Activated naive CD4-positive, alpha-beta T cell treated with anti-CD3 and anti-CD28 coated beads, Interleukin-2, amount 50 U/mL, for 16 hours (primary cell): ENCODE measurements at regions not wholly inside any gene's neighbourhood (a gene's known extent, or its start where the extent isn't known, plus 50 kb on each side); places are given as distances from the start of the nearest gene placed in this dataset.
"Not testable (repeated sequence)": the region's sequence is repeated elsewhere in the genome, so short reads cannot be mapped to it uniquely, and the experiment has no call there.

Experiments
- DNase-seq: peaks from one replicate; pipeline ENCODE4 v3.0.0-alpha.2; 2020

GRCh38 chr10:29879862-29880261 is 179.5 kb downstream of the JCAD start:
- DNase-seq: no peak

DNA sequence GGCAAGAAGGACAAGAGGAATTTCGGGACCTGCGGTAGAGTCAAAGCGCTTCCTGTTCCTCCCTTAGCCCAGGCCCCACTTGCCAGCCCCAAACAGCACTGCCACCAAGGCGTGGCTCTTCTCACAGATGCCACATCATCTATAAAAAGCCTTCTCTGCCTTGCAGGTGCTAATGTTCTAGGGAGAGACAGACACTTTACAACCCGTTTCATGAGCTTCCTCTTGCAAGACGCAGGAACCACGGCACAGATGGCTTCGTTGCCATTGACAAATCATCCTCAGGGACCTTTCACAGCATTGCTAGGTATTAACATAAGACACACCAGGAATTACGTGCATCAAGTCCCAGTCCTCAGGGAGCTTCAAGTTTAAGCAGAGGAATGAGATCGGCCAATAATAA is 180.9 kb downstream of the JCAD start:
- DNase-seq: no peak

DNA sequence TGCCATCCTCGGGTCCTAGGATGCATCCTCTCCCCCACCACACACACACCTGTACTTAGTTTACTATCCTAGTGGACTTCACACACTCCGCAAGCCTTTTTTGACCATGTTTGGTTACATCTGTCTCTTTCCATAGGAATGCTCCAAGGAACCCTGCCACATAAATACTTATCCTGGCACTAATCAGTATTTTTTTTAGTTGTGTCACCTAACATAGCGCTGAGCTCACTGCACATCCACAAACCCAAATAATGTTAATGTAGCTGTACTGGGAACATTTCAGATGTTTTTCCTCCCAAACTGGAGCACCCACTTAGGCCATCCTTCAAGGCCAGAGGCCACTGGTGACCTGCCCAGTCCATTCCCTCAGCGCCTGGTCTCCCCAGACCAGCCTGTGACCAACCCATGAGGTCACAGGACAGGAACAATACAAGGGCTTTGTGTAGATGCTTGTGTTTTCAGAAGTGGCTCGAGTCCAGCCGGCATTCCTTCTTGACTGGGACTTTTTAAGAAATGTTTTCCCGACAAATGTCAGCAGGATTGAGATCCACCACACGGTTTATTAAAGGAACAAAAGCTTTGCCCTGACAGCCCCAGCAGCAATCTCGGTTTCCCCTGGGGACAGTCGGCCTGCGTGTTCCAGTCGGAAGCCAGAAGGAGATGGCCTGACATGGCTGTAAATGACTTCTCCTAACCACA is 181.4 kb downstream of the JCAD start:
- no peak for DNase-seq

GRCh38 chr10:29876008-29876555 is 183.3 kb downstream of the JCAD start:
- no peak for DNase-seq

- DNase-seq: no peak
Measured at GRCh38 chr10:29874606-29875269, 184.6 kb downstream of the JCAD start.

- DNase-seq: no peak
Measured at GRCh38 chr10:29873941-29874484, 185.4 kb downstream of the JCAD start.

DNA sequence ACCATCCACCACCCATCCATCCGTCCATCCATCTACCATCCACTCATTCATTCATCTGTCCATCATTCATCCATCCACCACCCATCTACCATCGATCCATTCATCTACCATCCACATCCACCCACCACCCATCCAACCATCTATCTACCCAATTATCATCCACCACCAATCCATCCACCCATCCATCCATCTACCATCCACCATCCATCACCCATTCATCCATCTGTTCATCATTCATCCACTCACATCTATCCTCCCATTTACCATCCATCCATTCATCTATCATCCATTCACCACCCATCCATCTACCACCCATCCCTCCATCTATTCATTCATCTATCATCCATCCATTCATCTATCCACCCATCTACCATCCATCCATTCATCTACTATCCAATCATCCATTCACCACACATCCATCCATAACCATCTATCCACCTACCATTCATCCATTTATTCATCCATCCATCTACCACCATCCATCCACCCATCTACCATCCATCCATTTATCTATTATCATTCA is 188.8 kb downstream of the JCAD start:
- DNase-seq: no peak

DNA sequence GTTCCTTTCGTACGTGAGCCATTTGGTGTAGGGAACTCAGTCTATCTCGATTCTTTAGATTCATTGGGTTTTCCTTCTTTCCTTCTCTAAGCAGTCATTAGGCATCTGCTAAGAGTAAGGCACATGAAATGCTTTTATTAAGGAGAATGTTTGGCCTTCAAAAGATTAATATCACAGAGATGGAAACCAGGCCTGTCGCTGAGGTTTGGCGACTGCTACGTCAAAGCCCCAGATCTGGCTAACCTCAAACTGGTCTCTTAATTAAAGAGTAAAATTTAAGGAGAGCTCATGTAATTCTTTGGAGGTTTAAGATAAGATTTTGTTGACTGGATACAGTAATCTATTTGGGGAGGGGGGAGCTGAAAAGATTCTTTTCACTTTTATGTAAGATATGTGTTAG is 189.8 kb downstream of the JCAD start:
- DNase-seq: no peak

- DNase-seq: no peak
Measured at GRCh38 chr10:29866356-29866755, 193.0 kb downstream of the JCAD start.

GRCh38 chr10:29865700-29866355 is 193.6 kb downstream of the JCAD start:
- no peak for DNase-seq

- DNase-seq: no peak
Measured at GRCh38 chr10:29862923-29863614, 196.3 kb downstream of the JCAD start.

- no peak for DNase-seq
Measured at GRCh38 chr10:29861811-29862505, 197.4 kb downstream of the JCAD start.

- not testable (repeated sequence) for DNase-seq
Measured at GRCh38 chr10:29861231-29861630, 198.2 kb downstream of the JCAD start.

DNA sequence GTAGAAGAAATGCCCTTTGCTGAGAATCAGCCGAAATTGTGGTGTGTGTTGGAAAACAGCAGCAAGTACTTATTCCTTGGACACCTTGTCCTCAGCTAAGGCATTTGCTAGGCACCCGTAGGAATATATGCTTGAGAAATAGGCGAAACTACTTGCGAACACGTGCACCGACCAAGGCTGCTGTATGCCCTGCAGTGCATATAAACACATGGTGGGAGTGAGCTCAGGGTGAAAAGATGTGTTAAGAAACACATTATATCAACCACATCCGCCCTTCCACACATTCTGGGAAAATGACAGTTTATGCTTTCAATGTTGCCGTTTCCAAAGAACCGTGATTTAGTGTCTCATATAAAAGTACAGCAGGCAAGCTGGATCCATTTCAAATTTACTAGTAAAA is 199.2 kb downstream of the JCAD start:
- no peak for DNase-seq

DNA sequence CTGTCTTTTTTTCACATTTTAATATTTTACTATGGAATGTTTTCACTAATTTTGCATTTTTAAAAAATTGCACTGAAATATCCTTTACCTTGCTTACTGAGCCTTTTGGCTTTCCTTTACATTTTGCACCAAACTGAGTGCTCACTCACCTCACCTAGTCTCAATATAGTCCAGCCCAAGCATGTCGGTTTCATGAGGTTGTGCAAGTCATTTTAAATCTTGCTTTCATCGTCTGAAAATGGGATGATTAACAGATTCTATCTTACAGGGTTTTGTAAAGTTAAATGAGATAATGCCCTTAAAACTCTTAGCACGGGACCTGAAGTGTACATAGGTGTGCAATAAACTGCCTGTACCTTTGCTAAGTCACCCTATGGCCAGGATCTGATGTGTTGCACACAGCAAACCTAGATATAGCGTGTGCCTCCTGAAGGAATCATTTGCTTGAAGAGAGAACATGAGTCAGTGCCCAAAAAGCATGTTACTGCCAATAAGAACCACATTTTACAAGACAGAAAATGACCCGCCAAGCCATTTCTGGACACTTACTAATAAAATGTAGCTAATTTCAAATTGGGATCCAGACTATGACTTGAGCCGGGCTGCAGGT is 199.8 kb downstream of the JCAD start:
- no peak for DNase-seq

DNA sequence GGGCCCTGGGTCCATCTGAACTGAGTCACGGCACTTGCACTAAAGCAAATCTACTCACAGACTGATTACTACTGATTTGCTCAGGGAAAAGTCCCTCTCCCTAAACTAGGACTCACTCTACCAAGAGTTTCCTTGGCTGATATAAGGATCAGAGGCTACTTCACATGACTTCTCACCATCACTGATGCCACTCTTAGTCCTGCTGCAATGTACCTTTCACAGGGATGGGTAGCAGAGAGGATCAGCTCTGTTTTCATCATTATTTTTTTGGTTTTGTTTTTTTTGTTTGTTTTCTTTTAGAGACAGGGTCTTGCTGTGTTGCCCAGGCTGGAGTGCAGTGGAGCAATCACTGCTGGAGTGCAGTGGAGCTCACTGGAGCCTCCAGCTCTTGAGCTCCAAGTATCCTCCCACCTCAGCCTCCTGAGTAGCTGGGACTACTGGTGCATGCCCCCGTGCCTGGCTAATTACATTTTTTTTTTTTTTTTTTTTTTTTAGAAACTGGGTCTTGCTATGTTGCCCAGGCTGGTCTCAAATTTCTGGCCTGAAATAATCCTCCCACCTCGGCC is 200.6 kb downstream of the JCAD start:
- DNase-seq: no peak

DNA sequence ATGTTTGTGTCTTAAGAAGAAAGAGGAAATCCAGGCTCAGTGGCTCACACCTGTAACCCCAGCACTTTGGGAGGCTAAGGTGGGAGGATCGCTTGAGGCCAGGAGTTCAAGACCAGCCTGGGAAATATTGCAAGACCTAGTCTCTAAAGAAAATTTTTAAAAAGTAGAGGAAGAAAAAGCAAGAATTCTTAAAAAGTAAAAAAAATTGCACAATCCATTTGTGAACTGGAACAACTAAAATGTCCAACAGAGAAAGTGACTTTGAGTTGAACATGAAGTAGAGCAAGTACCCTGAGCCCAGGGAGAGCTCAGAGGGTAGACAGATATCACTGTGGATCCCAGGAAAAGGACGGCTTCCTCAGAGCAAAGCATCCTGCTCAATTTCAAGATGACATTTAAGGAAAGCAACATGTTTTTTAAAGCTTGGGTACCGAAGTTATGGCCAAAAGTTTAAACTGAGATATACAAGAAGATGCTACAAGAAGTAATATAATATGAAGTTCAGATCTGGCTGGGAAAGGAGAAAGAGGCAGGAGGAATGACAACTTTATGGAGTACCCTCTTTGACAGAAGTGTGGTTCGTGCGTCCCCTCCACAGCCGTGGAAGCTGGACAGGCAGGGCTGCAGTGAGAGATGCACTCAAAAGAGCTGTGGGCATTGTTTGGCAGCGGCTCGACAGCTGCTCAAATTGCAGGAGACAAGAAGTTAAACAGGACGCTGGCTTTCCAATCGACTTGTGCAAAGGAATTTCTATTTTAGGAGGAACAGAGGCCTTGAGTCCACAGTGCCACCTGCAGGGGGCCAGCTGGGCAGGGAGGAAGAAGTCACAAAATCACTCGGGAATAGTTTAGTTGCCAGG is 201.3 kb downstream of the JCAD start:
- no peak for DNase-seq

DNA sequence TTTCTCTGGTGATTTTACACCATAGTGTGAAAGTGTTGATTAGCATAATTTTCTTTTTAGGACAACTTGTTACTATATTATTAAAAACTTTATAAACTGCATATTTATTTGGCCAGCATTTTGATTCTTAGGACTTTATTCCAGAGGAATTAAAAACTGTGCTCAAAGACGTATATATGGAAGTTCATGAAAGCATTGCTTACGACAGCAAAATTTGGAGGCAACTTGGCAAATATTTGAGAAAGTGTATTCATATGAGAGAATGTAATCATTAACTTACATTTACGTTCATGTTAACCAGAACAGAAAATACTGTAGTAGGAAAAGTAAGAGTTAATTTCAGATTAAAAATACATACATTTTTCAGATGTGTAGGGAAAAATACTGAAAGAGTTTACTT is 203.1 kb downstream of the JCAD start:
- DNase-seq: no peak

DNA sequence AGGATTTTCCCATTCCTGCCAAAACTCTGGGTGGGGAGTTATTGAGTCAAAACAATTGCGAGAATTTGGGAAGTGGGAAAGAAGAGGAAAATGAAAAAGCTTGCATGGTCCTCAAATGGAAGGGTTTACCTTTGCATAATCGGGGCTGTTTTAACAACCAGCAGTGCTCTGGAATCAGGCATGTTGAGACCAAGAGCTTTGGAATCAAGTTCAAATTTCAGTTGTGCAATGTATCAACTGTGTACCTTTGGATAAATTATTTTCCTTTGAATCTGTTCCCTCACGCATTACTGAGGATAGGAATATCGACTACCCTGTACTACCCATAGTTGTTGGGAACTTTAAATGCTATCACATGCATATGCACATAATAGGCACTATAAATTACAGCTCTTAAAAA is 205.5 kb downstream of the JCAD start:
- DNase-seq: no peak

DNA sequence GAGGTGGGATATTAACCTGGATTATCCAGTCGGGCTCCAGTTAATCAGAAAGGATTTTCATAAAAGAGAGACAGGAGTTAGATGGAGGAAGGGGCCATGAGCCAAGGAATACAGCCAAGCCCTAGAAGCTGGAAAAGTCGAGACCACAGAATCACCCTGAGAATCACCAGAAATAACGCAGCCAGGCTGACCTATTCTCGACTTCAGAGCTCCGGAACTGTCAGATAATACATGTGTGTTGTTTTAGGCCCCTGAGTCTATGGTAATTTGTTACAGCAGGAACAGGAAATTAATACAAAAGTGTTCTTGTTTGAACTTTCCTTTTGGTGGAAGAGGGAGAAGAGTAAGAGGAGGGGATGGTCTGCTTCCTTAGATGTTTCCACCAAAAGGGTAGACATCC is 208.1 kb downstream of the JCAD start:
- DNase-seq: no peak
